NCI-H1105 treated with DMSO at 0.1 percent for 48 hours (cell line): ENCODE measurements at regions not wholly inside any gene's neighbourhood (a gene's known extent, or its start where the extent isn't known, plus 50 kb on each side); places are given as distances from the start of the nearest gene placed in this dataset.

Source experiments
- DNase-seq: peaks from one replicate; lab custom pipeline; 2025; lab: John Stamatoyannopoulos, UW

- DNase-seq: no peak
These were observed 747.2 kb upstream of the MAN1A1 start for GRCh38 chr6:120096696-120097260.

GRCh38 chr6:120083186-120083585, 733.6 kb upstream of the MAN1A1 start:
- DNase-seq: no peak

- no peak for DNase-seq
These were observed 727.9 kb upstream of the MAN1A1 start for GRCh38 chr6:120077489-120077888.

GRCh38 chr6:120058410-120058809, 708.8 kb upstream of the MAN1A1 start:
- DNase-seq: no peak

- no peak for DNase-seq
These were observed 706.5 kb upstream of the MAN1A1 start for GRCh38 chr6:120056085-120056484.

GRCh38 chr6:120055071-120055470, 705.5 kb upstream of the MAN1A1 start:
- no peak for DNase-seq

GRCh38 chr6:120039664-120040063, 690.1 kb upstream of the MAN1A1 start:
- no peak for DNase-seq

- DNase-seq: no peak
These were observed 682.3 kb upstream of the MAN1A1 start for GRCh38 chr6:120031837-120032236.

GRCh38 chr6:120026791-120027190, 677.2 kb upstream of the MAN1A1 start:
- DNase-seq: no peak

- DNase-seq: no peak
These were observed 660.5 kb upstream of the MAN1A1 start for GRCh38 chr6:120010075-120010474.

- peak; percentile 13 for DNase-seq
These were observed 655.9 kb upstream of the MAN1A1 start for GRCh38 chr6:120005292-120005976.

GRCh38 chr6:119986934-119987549, 637.5 kb upstream of the MAN1A1 start:
- DNase-seq: no peak

- DNase-seq: no peak
These were observed 636.6 kb upstream of the MAN1A1 start for GRCh38 chr6:119985952-119986736.

GRCh38 chr6:119980802-119981201, 631.2 kb upstream of the MAN1A1 start:
- DNase-seq: no peak

GRCh38 chr6:119979862-119980261, 630.3 kb upstream of the MAN1A1 start:
- DNase-seq: no peak

- DNase-seq: no peak
These were observed 628.8 kb upstream of the MAN1A1 start for GRCh38 chr6:119978274-119978889.

GRCh38 chr6:119974430-119975159, 625.0 kb upstream of the MAN1A1 start:
- no peak for DNase-seq

GRCh38 chr6:119966484-119966883, 616.9 kb upstream of the MAN1A1 start:
- no peak for DNase-seq

GRCh38 chr6:119965900-119966299, 616.3 kb upstream of the MAN1A1 start:
- no peak for DNase-seq

GRCh38 chr6:119965008-119965407, 615.4 kb upstream of the MAN1A1 start:
- DNase-seq: no peak

GRCh38 chr6:119962505-119962904, 612.9 kb upstream of the MAN1A1 start:
- no peak for DNase-seq

GRCh38 chr6:119961450-119961849, 611.9 kb upstream of the MAN1A1 start:
- no peak for DNase-seq
